Uterus (tissue), 2 donors: ENCODE measurements at regions not wholly inside any gene's neighbourhood (a gene's known extent, or its start where the extent isn't known, plus 50 kb on each side); places are given as distances from the start of the nearest gene placed in this dataset.

ENCODE experiments used
- POLR2A ChIP-seq, 2 donors: fragments of 450-650 bp; IDR thresholded peaks; one replicate each; pipeline ENCODE4 v1.6.1; 2016; ENCODE audit warnings: antibody characterized with exemption in 2 of 2, mild to moderate bottlenecking in 1 of 2, moderate library complexity in 1 of 2
- TF ChIP-seq, protein P1 (sequence below), 4 experiments: fragments of 200-600 bp in 2 of 4; fragments of 450-650 bp in 2 of 4; sonication (generic) in 2 of 4; IDR thresholded peaks; one replicate each; pipeline ENCODE4 v1.5.1; 2016 to 2019; ENCODE audit warnings: antibody characterized with exemption in 4 of 4, mild to moderate bottlenecking in 2 of 4, moderate library complexity in 1 of 4

DNA sequence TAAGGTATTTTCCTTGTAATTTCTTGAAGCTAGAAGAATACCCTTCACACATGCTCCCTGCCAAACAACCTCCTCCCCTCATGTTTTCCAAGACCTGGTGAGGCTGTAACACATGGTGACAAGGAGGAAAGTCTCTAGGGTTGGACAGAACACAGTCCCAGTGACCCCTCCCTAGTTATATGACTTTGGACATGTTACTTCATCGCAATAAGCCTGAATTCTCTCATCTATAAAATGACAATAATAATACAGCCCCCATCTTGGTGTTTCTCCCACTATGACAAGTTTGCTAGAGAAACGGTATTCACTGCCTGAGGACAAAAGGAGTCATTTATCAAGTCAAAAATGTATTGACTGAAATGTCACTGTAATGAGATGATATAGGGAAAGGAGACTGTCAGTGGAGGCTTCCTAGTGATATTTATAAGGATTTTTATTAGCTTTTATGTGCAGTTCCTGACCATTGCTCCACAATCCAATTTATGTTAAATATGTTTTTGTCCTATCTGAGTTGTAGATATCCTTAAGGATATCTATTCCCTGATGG, 464.4 kb downstream of the SUCLG1 start:
- TF ChIP-seq, protein P1, sequence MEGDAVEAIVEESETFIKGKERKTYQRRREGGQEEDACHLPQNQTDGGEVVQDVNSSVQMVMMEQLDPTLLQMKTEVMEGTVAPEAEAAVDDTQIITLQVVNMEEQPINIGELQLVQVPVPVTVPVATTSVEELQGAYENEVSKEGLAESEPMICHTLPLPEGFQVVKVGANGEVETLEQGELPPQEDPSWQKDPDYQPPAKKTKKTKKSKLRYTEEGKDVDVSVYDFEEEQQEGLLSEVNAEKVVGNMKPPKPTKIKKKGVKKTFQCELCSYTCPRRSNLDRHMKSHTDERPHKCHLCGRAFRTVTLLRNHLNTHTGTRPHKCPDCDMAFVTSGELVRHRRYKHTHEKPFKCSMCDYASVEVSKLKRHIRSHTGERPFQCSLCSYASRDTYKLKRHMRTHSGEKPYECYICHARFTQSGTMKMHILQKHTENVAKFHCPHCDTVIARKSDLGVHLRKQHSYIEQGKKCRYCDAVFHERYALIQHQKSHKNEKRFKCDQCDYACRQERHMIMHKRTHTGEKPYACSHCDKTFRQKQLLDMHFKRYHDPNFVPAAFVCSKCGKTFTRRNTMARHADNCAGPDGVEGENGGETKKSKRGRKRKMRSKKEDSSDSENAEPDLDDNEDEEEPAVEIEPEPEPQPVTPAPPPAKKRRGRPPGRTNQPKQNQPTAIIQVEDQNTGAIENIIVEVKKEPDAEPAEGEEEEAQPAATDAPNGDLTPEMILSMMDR (IDR thresholded peaks at IDR 0.05) = no peak
- TF ChIP-seq POLR2A (IDR thresholded peaks at IDR 0.05) = no peak
